PFSK-1 (cell line): ENCODE measurements at regions not wholly inside any gene's neighbourhood (a gene's known extent, or its start where the extent isn't known, plus 50 kb on each side); places are given as distances from the start of the nearest gene placed in this dataset.

Source experiments
- POLR2AphosphoS5 ChIP-seq: IDR thresholded peaks from 2 replicates; pipeline ENCODE4 v1.6.1; 2012; ENCODE audit warnings: low read depth, mild to moderate bottlenecking, control low read depth, low read length, moderate library complexity
- TF ChIP-seq, protein P1 (sequence below), 2 experiments: IDR thresholded peaks; 2 replicates each; pipeline versions ENCODE4 v1.6.1 to v1.8.0; 2011 to 2012; ENCODE audit warnings: low read depth in 2 of 2, low read length in 2 of 2, control low read depth in 1 of 2, inconsistent platforms in 1 of 2, mild to moderate bottlenecking in 1 of 2, moderate library complexity in 1 of 2; ENCODE audit not compliant: insufficient read depth in 1 of 2

DNA sequence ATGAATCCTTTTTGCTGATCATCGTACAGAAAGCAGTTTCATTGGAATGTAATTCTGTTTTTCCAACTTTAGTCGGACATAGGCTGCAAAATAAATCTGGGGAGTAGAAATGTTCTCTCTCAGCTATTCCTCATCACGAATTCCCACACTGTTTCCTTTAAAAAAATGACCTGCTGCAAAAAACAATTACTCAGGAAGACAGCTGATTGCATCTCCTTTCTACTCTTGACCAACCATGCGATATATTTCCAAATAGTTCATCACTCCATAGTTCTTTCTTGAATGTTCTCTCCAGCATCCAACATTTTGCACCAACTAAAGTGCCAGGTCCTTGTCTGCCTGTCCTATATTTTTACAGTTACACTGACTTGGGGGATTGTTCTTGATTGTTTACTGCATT lies 96.4 kb downstream of the S1PR1 start:
- no peak for TF ChIP-seq POLR2AphosphoS5
- TF ChIP-seq, protein P1, sequence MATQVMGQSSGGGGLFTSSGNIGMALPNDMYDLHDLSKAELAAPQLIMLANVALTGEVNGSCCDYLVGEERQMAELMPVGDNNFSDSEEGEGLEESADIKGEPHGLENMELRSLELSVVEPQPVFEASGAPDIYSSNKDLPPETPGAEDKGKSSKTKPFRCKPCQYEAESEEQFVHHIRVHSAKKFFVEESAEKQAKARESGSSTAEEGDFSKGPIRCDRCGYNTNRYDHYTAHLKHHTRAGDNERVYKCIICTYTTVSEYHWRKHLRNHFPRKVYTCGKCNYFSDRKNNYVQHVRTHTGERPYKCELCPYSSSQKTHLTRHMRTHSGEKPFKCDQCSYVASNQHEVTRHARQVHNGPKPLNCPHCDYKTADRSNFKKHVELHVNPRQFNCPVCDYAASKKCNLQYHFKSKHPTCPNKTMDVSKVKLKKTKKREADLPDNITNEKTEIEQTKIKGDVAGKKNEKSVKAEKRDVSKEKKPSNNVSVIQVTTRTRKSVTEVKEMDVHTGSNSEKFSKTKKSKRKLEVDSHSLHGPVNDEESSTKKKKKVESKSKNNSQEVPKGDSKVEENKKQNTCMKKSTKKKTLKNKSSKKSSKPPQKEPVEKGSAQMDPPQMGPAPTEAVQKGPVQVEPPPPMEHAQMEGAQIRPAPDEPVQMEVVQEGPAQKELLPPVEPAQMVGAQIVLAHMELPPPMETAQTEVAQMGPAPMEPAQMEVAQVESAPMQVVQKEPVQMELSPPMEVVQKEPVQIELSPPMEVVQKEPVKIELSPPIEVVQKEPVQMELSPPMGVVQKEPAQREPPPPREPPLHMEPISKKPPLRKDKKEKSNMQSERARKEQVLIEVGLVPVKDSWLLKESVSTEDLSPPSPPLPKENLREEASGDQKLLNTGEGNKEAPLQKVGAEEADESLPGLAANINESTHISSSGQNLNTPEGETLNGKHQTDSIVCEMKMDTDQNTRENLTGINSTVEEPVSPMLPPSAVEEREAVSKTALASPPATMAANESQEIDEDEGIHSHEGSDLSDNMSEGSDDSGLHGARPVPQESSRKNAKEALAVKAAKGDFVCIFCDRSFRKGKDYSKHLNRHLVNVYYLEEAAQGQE (IDR thresholded peaks at IDR 0.05; ENCODE audit: insufficient read depth in 1 of 2, low read depth in 2 of 2, low read length in 2 of 2) = no peak
